ENCODE measurements at regions not wholly inside any gene's neighbourhood (a gene's known extent, or its start where the extent isn't known, plus 50 kb on each side); places are given as distances from the start of the nearest gene placed in this dataset.

DNA sequence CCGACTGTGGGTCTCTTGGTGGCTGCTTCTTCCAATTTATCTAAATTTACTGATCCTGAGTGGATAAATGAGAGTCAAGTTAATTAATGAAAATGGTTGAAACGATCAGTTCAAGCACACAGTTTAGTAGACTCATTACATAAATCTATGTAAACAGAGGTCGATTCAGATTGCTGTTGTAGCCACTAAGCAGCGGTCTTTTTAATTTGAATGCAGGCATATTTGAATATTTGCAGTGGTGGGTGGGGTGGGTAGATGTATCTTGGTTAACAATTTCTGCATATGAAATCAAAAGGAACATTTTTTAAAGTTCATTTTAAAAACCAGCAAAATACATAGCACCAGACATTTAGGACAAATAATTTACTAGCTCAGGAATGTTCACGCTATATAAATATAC is 325.9 kb downstream of the KLF12 start:
- no peak for TF ChIP-seq EZH2phosphoT487 (IDR thresholded peaks at IDR 0.05; ENCODE audit: borderline replicate concordance, low read depth, low read length)
- TF ChIP-seq, protein P1, sequence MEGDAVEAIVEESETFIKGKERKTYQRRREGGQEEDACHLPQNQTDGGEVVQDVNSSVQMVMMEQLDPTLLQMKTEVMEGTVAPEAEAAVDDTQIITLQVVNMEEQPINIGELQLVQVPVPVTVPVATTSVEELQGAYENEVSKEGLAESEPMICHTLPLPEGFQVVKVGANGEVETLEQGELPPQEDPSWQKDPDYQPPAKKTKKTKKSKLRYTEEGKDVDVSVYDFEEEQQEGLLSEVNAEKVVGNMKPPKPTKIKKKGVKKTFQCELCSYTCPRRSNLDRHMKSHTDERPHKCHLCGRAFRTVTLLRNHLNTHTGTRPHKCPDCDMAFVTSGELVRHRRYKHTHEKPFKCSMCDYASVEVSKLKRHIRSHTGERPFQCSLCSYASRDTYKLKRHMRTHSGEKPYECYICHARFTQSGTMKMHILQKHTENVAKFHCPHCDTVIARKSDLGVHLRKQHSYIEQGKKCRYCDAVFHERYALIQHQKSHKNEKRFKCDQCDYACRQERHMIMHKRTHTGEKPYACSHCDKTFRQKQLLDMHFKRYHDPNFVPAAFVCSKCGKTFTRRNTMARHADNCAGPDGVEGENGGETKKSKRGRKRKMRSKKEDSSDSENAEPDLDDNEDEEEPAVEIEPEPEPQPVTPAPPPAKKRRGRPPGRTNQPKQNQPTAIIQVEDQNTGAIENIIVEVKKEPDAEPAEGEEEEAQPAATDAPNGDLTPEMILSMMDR (conservative IDR thresholded peaks at IDR 0.05; ENCODE audit: low read length): no peak
